ENCODE measurements at regions not wholly inside any gene's neighbourhood (a gene's known extent, or its start where the extent isn't known, plus 50 kb on each side); places are given as distances from the start of the nearest gene placed in this dataset.

- Histone ChIP-seq H3K9ac (ENCODE audit: low read length) (no peak overlapping the region), H3K27ac (ENCODE audit: low read depth, low read length) (no peak overlapping the region), H3K4me1 (ENCODE audit: control insufficient read depth, insufficient read depth, low read length) (peaks cover 18% of the 10 kb centered on the region; the same call in 1 of the 2 replicates), H3K27me3 (ENCODE audit: control insufficient read depth, insufficient read depth, low read length) (no peaks in the 10 kb centered on the region), H3K4me3 (ENCODE audit: low read depth, low read length) (no peak overlapping the region), H3K36me3 (ENCODE audit: control insufficient read depth, insufficient read depth, low read length) (no peaks in the 10 kb centered on the region), H3K9me3 (ENCODE audit: control insufficient read depth, insufficient read depth, low read depth, low read length) (no peaks in the 10 kb centered on the region)
These were observed 172.1 kb downstream of the MYCN start for GRCh38 chr2:16112251-16112971.

- H3K27me3 ChIP-seq (ENCODE audit: control insufficient read depth, insufficient read depth, low read length) = no peaks in the 10 kb centered on the region
- H3K27ac ChIP-seq (ENCODE audit: low read depth, low read length) = no peak overlapping the region
- no peak overlapping the region for H3K9ac ChIP-seq (ENCODE audit: low read length)
- peaks cover 23% of the 10 kb centered on the region for H3K4me1 ChIP-seq (ENCODE audit: control insufficient read depth, insufficient read depth, low read length)
- H3K36me3 ChIP-seq (ENCODE audit: control insufficient read depth, insufficient read depth, low read length) = no peaks in the 10 kb centered on the region
- H3K4me3 ChIP-seq (ENCODE audit: low read depth, low read length) = no peak overlapping the region
- H3K9me3 ChIP-seq (ENCODE audit: control insufficient read depth, insufficient read depth, low read depth, low read length) = no peaks in the 10 kb centered on the region
These were observed 171.5 kb downstream of the MYCN start for GRCh38 chr2:16111838-16112210.

- peaks cover 28% of the 10 kb centered on the region for H3K4me1 ChIP-seq (ENCODE audit: control insufficient read depth, insufficient read depth, low read length)
- H3K9ac ChIP-seq (ENCODE audit: low read length) = no peak overlapping the region
- H3K27me3 ChIP-seq (ENCODE audit: control insufficient read depth, insufficient read depth, low read length) = no peaks in the 10 kb centered on the region
- H3K9me3 ChIP-seq (ENCODE audit: control insufficient read depth, insufficient read depth, low read depth, low read length) = no peaks in the 10 kb centered on the region
- H3K27ac ChIP-seq (ENCODE audit: low read depth, low read length) = no peak overlapping the region
- H3K36me3 ChIP-seq (ENCODE audit: control insufficient read depth, insufficient read depth, low read length) = no peaks in the 10 kb centered on the region
- no peak overlapping the region for H3K4me3 ChIP-seq (ENCODE audit: low read depth, low read length)
These were observed 169.5 kb downstream of the MYCN start for GRCh38 chr2:16109821-16110310.

- H3K9ac ChIP-seq (ENCODE audit: low read length) = no peak overlapping the region
- no peaks in the 10 kb centered on the region for H3K27me3 ChIP-seq (ENCODE audit: control insufficient read depth, insufficient read depth, low read length)
- H3K4me1 ChIP-seq (ENCODE audit: control insufficient read depth, insufficient read depth, low read length) = peaks cover 27% of the 10 kb centered on the region
- no peak overlapping the region for H3K4me3 ChIP-seq (ENCODE audit: low read depth, low read length)
- no peak overlapping the region for H3K27ac ChIP-seq (ENCODE audit: low read depth, low read length)
- H3K9me3 ChIP-seq (ENCODE audit: control insufficient read depth, insufficient read depth, low read depth, low read length) = no peaks in the 10 kb centered on the region
- H3K36me3 ChIP-seq (ENCODE audit: control insufficient read depth, insufficient read depth, low read length) = no peaks in the 10 kb centered on the region
These were observed 169.0 kb downstream of the MYCN start for GRCh38 chr2:16109368-16109820.

GRCh38 chr2:16107246-16107645, 166.9 kb downstream of the MYCN start:
- peak overlapping the region; percentile 82; the same call in 1 of the 2 replicates for H3K27ac ChIP-seq (ENCODE audit: low read depth, low read length)

GRCh38 chr2:16106619-16107018, 166.3 kb downstream of the MYCN start:
- Histone ChIP-seq H3K4me1 (ENCODE audit: control insufficient read depth, insufficient read depth, low read length) (peaks cover 55% of the 10 kb centered on the region), H3K27me3 (ENCODE audit: control insufficient read depth, insufficient read depth, low read length) (no peaks in the 10 kb centered on the region), H3K4me3 (ENCODE audit: low read depth, low read length) (no peak overlapping the region), H3K9me3 (ENCODE audit: control insufficient read depth, insufficient read depth, low read depth, low read length) (no peaks in the 10 kb centered on the region), H3K9ac (ENCODE audit: low read length) (peak overlapping the region; percentile 89), H3K27ac (ENCODE audit: low read depth, low read length) (peak overlapping the region; percentile 82), H3K36me3 (ENCODE audit: control insufficient read depth, insufficient read depth, low read length) (no peaks in the 10 kb centered on the region)

More at GRCh38 chr2:16107246-16107645, 166.9 kb downstream of the MYCN start:
- H3K36me3 ChIP-seq (ENCODE audit: control insufficient read depth, insufficient read depth, low read length) = no peaks in the 10 kb centered on the region
- H3K9me3 ChIP-seq (ENCODE audit: control insufficient read depth, insufficient read depth, low read depth, low read length) = no peaks in the 10 kb centered on the region
- H3K4me3 ChIP-seq (ENCODE audit: low read depth, low read length) = no peak overlapping the region
- no peak overlapping the region for H3K9ac ChIP-seq (ENCODE audit: low read length)
- H3K27me3 ChIP-seq (ENCODE audit: control insufficient read depth, insufficient read depth, low read length) = no peaks in the 10 kb centered on the region
- peaks cover 48% of the 10 kb centered on the region for H3K4me1 ChIP-seq (ENCODE audit: control insufficient read depth, insufficient read depth, low read length)

GRCh38 chr2:16105669-16106281, 165.4 kb downstream of the MYCN start:
- no peaks in the 10 kb centered on the region for H3K27me3 ChIP-seq (ENCODE audit: control insufficient read depth, insufficient read depth, low read length)
- peak overlapping the region; percentile 49 for H3K4me3 ChIP-seq (ENCODE audit: low read depth, low read length)
- H3K36me3 ChIP-seq (ENCODE audit: control insufficient read depth, insufficient read depth, low read length) = no peaks in the 10 kb centered on the region
- no peaks in the 10 kb centered on the region for H3K9me3 ChIP-seq (ENCODE audit: control insufficient read depth, insufficient read depth, low read depth, low read length)
- H3K9ac ChIP-seq (ENCODE audit: low read length) = peak overlapping the region; percentile 89
- H3K4me1 ChIP-seq (ENCODE audit: control insufficient read depth, insufficient read depth, low read length) = peaks cover 61% of the 10 kb centered on the region
- peak overlapping the region; percentile 82 for H3K27ac ChIP-seq (ENCODE audit: low read depth, low read length)

- Histone ChIP-seq H3K27ac (ENCODE audit: low read depth, low read length) (peak overlapping the region; percentile 82), H3K9me3 (ENCODE audit: control insufficient read depth, insufficient read depth, low read depth, low read length) (no peaks in the 10 kb centered on the region), H3K4me3 (ENCODE audit: low read depth, low read length) (peak overlapping the region; percentile 49), H3K27me3 (ENCODE audit: control insufficient read depth, insufficient read depth, low read length) (no peaks in the 10 kb centered on the region), H3K4me1 (ENCODE audit: control insufficient read depth, insufficient read depth, low read length) (peaks cover 67% of the 10 kb centered on the region), H3K9ac (ENCODE audit: low read length) (peak overlapping the region; percentile 89), H3K36me3 (ENCODE audit: control insufficient read depth, insufficient read depth, low read length) (no peaks in the 10 kb centered on the region)
These were observed 164.8 kb downstream of the MYCN start for GRCh38 chr2:16104949-16105668.

- peak overlapping the region; percentile 82 for H3K27ac ChIP-seq (ENCODE audit: low read depth, low read length)
- H3K27me3 ChIP-seq (ENCODE audit: control insufficient read depth, insufficient read depth, low read length) = no peaks in the 10 kb centered on the region
- H3K9me3 ChIP-seq (ENCODE audit: control insufficient read depth, insufficient read depth, low read depth, low read length) = no peaks in the 10 kb centered on the region
- H3K4me3 ChIP-seq (ENCODE audit: low read depth, low read length) = peak overlapping the region; percentile 2; the same call in 1 of the 2 replicates
- no peaks in the 10 kb centered on the region for H3K36me3 ChIP-seq (ENCODE audit: control insufficient read depth, insufficient read depth, low read length)
- H3K4me1 ChIP-seq (ENCODE audit: control insufficient read depth, insufficient read depth, low read length) = peaks cover 73% of the 10 kb centered on the region
- peak overlapping the region; percentile 89 for H3K9ac ChIP-seq (ENCODE audit: low read length)
These were observed 164.1 kb downstream of the MYCN start for GRCh38 chr2:16104315-16104948.

- H3K9ac ChIP-seq (ENCODE audit: low read length) = peak overlapping the region; percentile 89
- no peaks in the 10 kb centered on the region for H3K27me3 ChIP-seq (ENCODE audit: control insufficient read depth, insufficient read depth, low read length)
- H3K36me3 ChIP-seq (ENCODE audit: control insufficient read depth, insufficient read depth, low read length) = no peaks in the 10 kb centered on the region
- peaks cover 73% of the 10 kb centered on the region for H3K4me1 ChIP-seq (ENCODE audit: control insufficient read depth, insufficient read depth, low read length)
- peak overlapping the region; percentile 82 for H3K27ac ChIP-seq (ENCODE audit: low read depth, low read length)
- H3K4me3 ChIP-seq (ENCODE audit: low read depth, low read length) = peak overlapping the region; percentile 2; the same call in 1 of the 2 replicates
- no peaks in the 10 kb centered on the region for H3K9me3 ChIP-seq (ENCODE audit: control insufficient read depth, insufficient read depth, low read depth, low read length)
These were observed 163.4 kb downstream of the MYCN start for GRCh38 chr2:16103614-16104314.
